Mesenchymal stem cell (in vitro differentiated cells and primary cell): ENCODE measurements at regions not wholly inside any gene's neighbourhood (a gene's known extent, or its start where the extent isn't known, plus 50 kb on each side); places are given as distances from the start of the nearest gene placed in this dataset.
"Not testable (repeated sequence)": the region's sequence is repeated elsewhere in the genome, so short reads cannot be mapped to it uniquely, and the experiment has no call there.

Experiments
- DNase-seq: peaks from one replicate; pipeline ENCODE4 v3.0.0-alpha.2; 2013
- H2AFZ ChIP-seq: one replicate; pipeline ENCODE4 v1.6.1; 2013; ENCODE audit warnings: low read depth, mild to moderate bottlenecking, control low read depth, inconsistent platforms, low read length, moderate library complexity
- H2AK5ac ChIP-seq: 2 replicates; pipeline ENCODE4 v1.6.1; 2013; ENCODE audit warnings: low read length, moderate library complexity, mild to moderate bottlenecking, inconsistent platforms; ENCODE audit not compliant: severe bottlenecking
- H2BK120ac ChIP-seq: one replicate; pipeline ENCODE4 v1.6.1; 2013; ENCODE audit warnings: low read depth, mild to moderate bottlenecking, inconsistent platforms, low read length, moderate library complexity
- H2BK12ac ChIP-seq, 2 experiments: one replicate each; pipeline ENCODE4 v1.6.1; 2013; ENCODE audit warnings: inconsistent platforms in 2 of 2, low read length in 2 of 2, mild to moderate bottlenecking in 2 of 2, moderate library complexity in 2 of 2, control low read depth in 1 of 2
- H2BK15ac ChIP-seq: one replicate; pipeline ENCODE4 v1.6.1; 2013; ENCODE audit warnings: mild to moderate bottlenecking, low read depth, inconsistent platforms; ENCODE audit not compliant: poor library complexity, severe bottlenecking
- H2BK5ac ChIP-seq: 2 replicates; pipeline ENCODE4 v1.6.1; 2013; ENCODE audit warnings: low read depth, mild to moderate bottlenecking, low read length, control low read depth, inconsistent platforms; ENCODE audit not compliant: poor library complexity, severe bottlenecking
- H3K14ac ChIP-seq, 2 experiments: one replicate each; pipeline ENCODE4 v1.6.1; 2013; ENCODE audit warnings: inconsistent platforms in 2 of 2, low read length in 2 of 2, control low read depth in 1 of 2, mild to moderate bottlenecking in 1 of 2, moderate library complexity in 1 of 2
- H3K18ac ChIP-seq, 2 experiments: one replicate each; pipeline ENCODE4 v1.6.1; 2013; ENCODE audit warnings: inconsistent platforms in 2 of 2, low read length in 2 of 2, control low read depth in 1 of 2, low read depth in 1 of 2, mild to moderate bottlenecking in 1 of 2
- H3K23ac ChIP-seq, 2 experiments: one replicate each; pipeline ENCODE4 v1.6.1; 2013; ENCODE audit warnings: inconsistent platforms in 2 of 2, low read length in 2 of 2, mild to moderate bottlenecking in 2 of 2, moderate library complexity in 2 of 2, control low read depth in 1 of 2
- H3K27ac ChIP-seq: 2 replicates; pipeline ENCODE4 v1.5.1; 2013; ENCODE audit warnings: mild to moderate bottlenecking, moderate library complexity, low read length, control low read depth, inconsistent platforms; ENCODE audit not compliant: poor library complexity, severe bottlenecking
- H3K27me3 ChIP-seq, 2 experiments: 2 replicates each; pipeline versions ENCODE4 v1.6.1 to v1.7.0; 2013; ENCODE audit warnings: low read length in 2 of 2, mild to moderate bottlenecking in 2 of 2, moderate library complexity in 2 of 2, control low read depth in 1 of 2, inconsistent platforms in 1 of 2; ENCODE audit not compliant: control insufficient read depth in 1 of 2, insufficient read depth in 1 of 2
- H3K36me3 ChIP-seq, 2 experiments: 2 replicates each; pipeline versions ENCODE4 v1.6.1 to v1.7.0; 2013; ENCODE audit warnings: low read length in 2 of 2, control low read depth in 1 of 2, inconsistent platforms in 1 of 2, low read depth in 1 of 2, mild to moderate bottlenecking in 1 of 2; ENCODE audit not compliant: insufficient read depth in 2 of 2, control insufficient read depth in 1 of 2
- H3K4ac ChIP-seq, 2 experiments: one replicate each; pipeline ENCODE4 v1.6.1; 2013; ENCODE audit warnings: inconsistent platforms in 2 of 2, low read length in 2 of 2, mild to moderate bottlenecking in 2 of 2, moderate library complexity in 2 of 2, control low read depth in 1 of 2, low read depth in 1 of 2
- H3K4me1 ChIP-seq: 2 replicates; pipeline ENCODE4 v1.6.1; 2013; ENCODE audit warnings: low read depth, low read length, control low read depth; ENCODE audit not compliant: control insufficient read depth, insufficient read depth
- H3K4me2 ChIP-seq: 2 replicates; pipeline ENCODE4 v1.6.1; 2013; ENCODE audit warnings: low read length, mild to moderate bottlenecking, inconsistent platforms; ENCODE audit not compliant: poor library complexity, severe bottlenecking
- H3K4me3 ChIP-seq, 2 experiments: 2 replicates each; pipeline versions ENCODE4 v1.5.1 to v1.7.0; 2013; ENCODE audit warnings: low read length in 2 of 2, mild to moderate bottlenecking in 2 of 2, control low read depth in 1 of 2, low read depth in 1 of 2; ENCODE audit not compliant: insufficient read depth in 1 of 2
- H3K79me1 ChIP-seq: replicated peaks from 2 replicates; pipeline ENCODE4 v1.6.1; 2013; ENCODE audit warnings: mild to moderate bottlenecking, control low read depth, low read length, inconsistent platforms; ENCODE audit not compliant: poor library complexity, severe bottlenecking
- H3K9ac ChIP-seq: 2 replicates; pipeline ENCODE4 v1.7.0; 2013; ENCODE audit warnings: mild to moderate bottlenecking, low read length, moderate library complexity
- H3K9me3 ChIP-seq: 2 replicates; pipeline ENCODE4 v1.7.0; 2013; ENCODE audit warnings: mild to moderate bottlenecking, low read length; ENCODE audit not compliant: control insufficient read depth
- H4K8ac ChIP-seq: one replicate; pipeline ENCODE4 v1.6.1; 2013; ENCODE audit warnings: inconsistent platforms, mild to moderate bottlenecking, low read length, moderate library complexity
- H4K91ac ChIP-seq: one replicate; pipeline ENCODE4 v1.6.1; 2013; ENCODE audit warnings: mild to moderate bottlenecking, low read length, inconsistent platforms
- WGBS: methylation state at CpG from one replicate; pipeline ENCODE4 v1.1.7; 2013; ENCODE audit warnings: mixed read lengths; 5-methylcytosine and 5-hydroxymethylcytosine counted together

GRCh38 chr12:127048525-127048924 is 1218.4 kb upstream of the TMEM132C start:
- H2BK15ac ChIP-seq, H3K14ac ChIP-seq, H2BK5ac ChIP-seq, H2AFZ ChIP-seq, H4K8ac ChIP-seq, H3K9me3 ChIP-seq, H3K27me3 ChIP-seq, H2BK12ac ChIP-seq, H2AK5ac ChIP-seq, H4K91ac ChIP-seq, H3K27ac ChIP-seq, H3K9ac ChIP-seq, DNase-seq, H3K4ac ChIP-seq, H3K18ac ChIP-seq, H3K4me3 ChIP-seq, H3K4me1 ChIP-seq, H3K23ac ChIP-seq, H3K4me2 ChIP-seq, H3K36me3 ChIP-seq, H2BK120ac ChIP-seq, H3K79me1 ChIP-seq: not testable (repeated sequence)
- WGBS: 72% methylated on average over 6 of the region's 6 CpGs

- Histone ChIP-seq H3K14ac (no peak overlapping the region), H3K18ac (no peak overlapping the region), H3K4me3 (no peak overlapping the region), H3K4me2 (no peak overlapping the region), H3K4ac (no peak overlapping the region), H3K27me3 (no peaks in the 10 kb centered on the region), H2AFZ (no peak overlapping the region), H3K9ac (no peak overlapping the region), H4K8ac (no peak overlapping the region), H2BK15ac (no peak overlapping the region), H3K4me1 (no peaks in the 10 kb centered on the region), H3K23ac (no peak overlapping the region), H3K9me3 (no peaks in the 10 kb centered on the region), H3K79me1 (no peaks in the 10 kb centered on the region), H2BK12ac (no peak overlapping the region), H2BK120ac (no peak overlapping the region), H2AK5ac (no peak overlapping the region), H4K91ac (no peak overlapping the region), H2BK5ac (no peak overlapping the region), H3K36me3 (no peaks in the 10 kb centered on the region), H3K27ac (no peak overlapping the region)
- no peak for DNase-seq
- WGBS: 62% methylated on average over 3 of the region's 3 CpGs
Measured at GRCh38 chr12:127051139-127051538, 1215.8 kb upstream of the TMEM132C start.

GRCh38 chr12:127052511-127053232 is 1214.3 kb upstream of the TMEM132C start:
- H3K18ac ChIP-seq: no peak overlapping the region
- no peak overlapping the region for H3K23ac ChIP-seq
- no peak overlapping the region for H3K9ac ChIP-seq
- no peak overlapping the region for H2BK12ac ChIP-seq
- 55% methylated on average over 6 of the region's 7 CpGs for WGBS
- no peak for DNase-seq
- no peak overlapping the region for H2AFZ ChIP-seq
- no peak overlapping the region for H3K4ac ChIP-seq
- H3K4me3 ChIP-seq: no peak overlapping the region
- H3K27me3 ChIP-seq: no peaks in the 10 kb centered on the region
- no peaks in the 10 kb centered on the region for H3K36me3 ChIP-seq
- H4K91ac ChIP-seq: no peak overlapping the region
- H3K9me3 ChIP-seq: no peaks in the 10 kb centered on the region
- H2BK5ac ChIP-seq: no peak overlapping the region
- H3K14ac ChIP-seq: no peak overlapping the region
- H2BK15ac ChIP-seq: no peak overlapping the region
- H2BK120ac ChIP-seq: no peak overlapping the region
- no peak overlapping the region for H3K27ac ChIP-seq
- no peaks in the 10 kb centered on the region for H3K4me1 ChIP-seq
- no peak overlapping the region for H2AK5ac ChIP-seq
- no peak overlapping the region for H4K8ac ChIP-seq
- H3K79me1 ChIP-seq: no peaks in the 10 kb centered on the region
- H3K4me2 ChIP-seq: no peak overlapping the region

GRCh38 chr12:127054531-127054930 is 1212.4 kb upstream of the TMEM132C start:
- Histone ChIP-seq H3K4me2 (no peak overlapping the region), H3K9ac (no peak overlapping the region), H3K27me3 (no peaks in the 10 kb centered on the region), H2AFZ (no peak overlapping the region), H3K14ac (no peak overlapping the region), H3K4ac (no peak overlapping the region), H4K8ac (no peak overlapping the region), H3K18ac (no peak overlapping the region), H2AK5ac (no peak overlapping the region), H2BK12ac (no peak overlapping the region), H4K91ac (no peak overlapping the region), H3K27ac (no peak overlapping the region), H3K79me1 (no peaks in the 10 kb centered on the region), H3K9me3 (no peaks in the 10 kb centered on the region), H3K23ac (no peak overlapping the region), H3K4me3 (no peak overlapping the region), H2BK120ac (no peak overlapping the region), H2BK15ac (no peak overlapping the region), H3K4me1 (no peaks in the 10 kb centered on the region), H3K36me3 (no peaks in the 10 kb centered on the region), H2BK5ac (no peak overlapping the region)
- WGBS: 70% methylated on average over 6 of the region's 6 CpGs
- DNase-seq: no peak
